HCT116 (cell line): ENCODE measurements at regions not wholly inside any gene's neighbourhood (a gene's known extent, or its start where the extent isn't known, plus 50 kb on each side); places are given as distances from the start of the nearest gene placed in this dataset.

Experiments
- ATAC-seq: fragments of 200-7000 bp; cut with Tn5 transposase; 2 replicates; pipeline ENCODE4 v1.9.1; 2020; ENCODE audit warnings: mild to moderate bottlenecking, moderate library complexity
- BruUV-seq: library from RNA; stranded (reverse); fragments of 400-500 nt; replicated peaks from 2 replicates; lab custom pipeline; 2021; lab: Mats Ljungman, UMichigan
- CTCF ChIA-PET: fragments of 300-600 bp; sonication (Branson Sonifier 250); formaldehyde crosslinking; loops from one replicate; lab custom pipeline; 2021; ENCODE audit warnings: antibody characterized with exemption; lab: Charles Lee
- POLR2A ChIA-PET: fragments of 300-600, 350-600 bp; sonication (Branson Sonifier 250); formaldehyde crosslinking; loops from one replicate; lab custom pipeline; 2021; ENCODE audit warnings: antibody characterized with exemption; lab: Charles Lee
- RAD21 ChIA-PET, 2 experiments: fragments of 300-600 bp; sonication (Branson Sonifier 250); formaldehyde crosslinking; loops; one replicate each; lab custom pipeline; 2023; ENCODE audit warnings: low total read pairs in 2 of 2; ENCODE audit not compliant: uncharacterized antibody in 2 of 2, unreplicated experiment in 2 of 2, low non-redundant PET in 1 of 2; lab: Charles Lee
- DNase-seq: peaks from one replicate; pipeline ENCODE4 v3.0.0-alpha.2; 2010; ENCODE audit warnings: low read depth, low spot score
- H2AFZ ChIP-seq: fragments of 200-600 bp; shearing (Covaris generic), sonication (generic); 2 replicates; pipeline ENCODE4 v1.6.1; 2017; ENCODE audit warnings: low read depth, mixed run types, mixed read lengths, antibody characterized with exemption, low read length; ENCODE audit not compliant: poor library complexity, severe bottlenecking
- H3K27ac ChIP-seq: 2 replicates; pipeline ENCODE4 v1.5.1; 2012; ENCODE audit warnings: low read depth, low read length
- H3K27me3 ChIP-seq: fragments of 200-600 bp; sonication (generic); 2 replicates; pipeline ENCODE4 v1.6.1; 2016; ENCODE audit warnings: mixed run types, low read length, mixed read lengths; ENCODE audit not compliant: insufficient read depth
- H3K36me3 ChIP-seq, 2 experiments: fragments of 200-500 bp in 1 of 2; fragments of 200-600 bp in 1 of 2; sonication (Bioruptor generic) in 1 of 2; sonication (generic) in 1 of 2; 2 replicates each; pipeline versions ENCODE4 v1.5.1 to v1.6.1; 2014 to 2016; ENCODE audit warnings: low read length in 2 of 2, inconsistent platforms in 1 of 2, mixed read lengths in 1 of 2, mixed run types in 1 of 2; ENCODE audit not compliant: insufficient read depth in 2 of 2, control insufficient read depth in 1 of 2
- H3K4me1 ChIP-seq, 2 experiments: fragments of 200-600 bp in 1 of 2; sonication (generic) in 1 of 2; 2 replicates each; pipeline versions ENCODE4 v1.5.1 to v1.6.1; 2012 to 2017; ENCODE audit warnings: low read length in 2 of 2, inconsistent platforms in 1 of 2, mild to moderate bottlenecking in 1 of 2, mixed read lengths in 1 of 2, mixed run types in 1 of 2, moderate library complexity in 1 of 2; ENCODE audit not compliant: insufficient read depth in 2 of 2, control insufficient read depth in 1 of 2
- H3K4me2 ChIP-seq: fragments of 200-600 bp; sonication (generic); 2 replicates; pipeline ENCODE4 v1.6.1; 2017; ENCODE audit warnings: mixed run types, low read length, mixed read lengths
- H3K4me3 ChIP-seq, 2 experiments: fragments of 200-600 bp in 1 of 2; sonication (generic) in 1 of 2; replicated peaks in 1 of 2; 2 replicates each; pipeline ENCODE4 v1.5.1; 2011 to 2016; ENCODE audit warnings: low read length in 2 of 2, control low read depth in 1 of 2, low read depth in 1 of 2, mild to moderate bottlenecking in 1 of 2, mixed read lengths in 1 of 2, mixed run types in 1 of 2
- H3K79me2 ChIP-seq: fragments of 200-600 bp; sonication (generic); 2 replicates; pipeline ENCODE4 v1.6.1; 2017; ENCODE audit warnings: mild to moderate bottlenecking, mixed run types, low read length, moderate library complexity, mixed read lengths; ENCODE audit not compliant: insufficient read depth
- H3K9ac ChIP-seq: fragments of 200-600 bp; sonication (generic); 2 replicates; pipeline ENCODE4 v1.6.1; 2016; ENCODE audit warnings: low read length, mixed read lengths
- H3K9me2 ChIP-seq: fragments of 200-600 bp; sonication (generic), shearing (Covaris generic); 2 replicates; pipeline ENCODE4 v1.6.1; 2017; ENCODE audit warnings: mixed run types, mild to moderate bottlenecking, moderate library complexity; ENCODE audit not compliant: insufficient read depth
- H3K9me3 ChIP-seq, 2 experiments: fragments of 200-500 bp in 1 of 2; fragments of 200-600 bp in 1 of 2; sonication (Bioruptor generic) in 1 of 2; sonication (generic) in 1 of 2; 2 replicates each; pipeline ENCODE4 v1.6.1; 2014 to 2017; ENCODE audit warnings: low read length in 2 of 2, mixed read lengths in 2 of 2, inconsistent platforms in 1 of 2, low read depth in 1 of 2, mild to moderate bottlenecking in 1 of 2, mixed run types in 1 of 2, moderate library complexity in 1 of 2; ENCODE audit not compliant: control insufficient read depth in 1 of 2, insufficient read depth in 1 of 2
- H4K20me1 ChIP-seq: fragments of 200-600 bp; sonication (generic), shearing (Covaris generic); 2 replicates; pipeline ENCODE4 v1.6.1; 2017; ENCODE audit warnings: mixed run types, mild to moderate bottlenecking, moderate library complexity; ENCODE audit not compliant: insufficient read depth
- CBX3 ChIP-seq: IDR thresholded peaks from 2 replicates; pipeline ENCODE4 v1.6.1; 2012; ENCODE audit warnings: low read depth
- CEBPB ChIP-seq: IDR thresholded peaks from 2 replicates; pipeline ENCODE4 v1.6.1; 2012; ENCODE audit warnings: low read depth
- EGR1 ChIP-seq: IDR thresholded peaks from 2 replicates; pipeline ENCODE4 v1.6.1; 2012; ENCODE audit warnings: low read depth
- ELF1 ChIP-seq: IDR thresholded peaks from 2 replicates; pipeline ENCODE4 v1.6.1; 2012; ENCODE audit warnings: low read depth, borderline replicate concordance
- EZH2phosphoT487 ChIP-seq: fragments of 200-600 bp; IDR thresholded peaks from 2 replicates; pipeline ENCODE4 v1.6.1; 2018; ENCODE audit warnings: antibody characterized with exemption, borderline replicate concordance
- FOSL1 ChIP-seq: IDR thresholded peaks from 2 replicates; pipeline ENCODE4 v1.6.1; 2012; ENCODE audit warnings: low read depth
- JUND ChIP-seq: IDR thresholded peaks from 2 replicates; pipeline ENCODE4 v1.6.1; 2012
- POLR2A ChIP-seq: IDR thresholded peaks from 2 replicates; pipeline ENCODE4 v1.7.0; 2011; ENCODE audit warnings: borderline replicate concordance; ENCODE audit not compliant: insufficient read depth, insufficient read length; ENCODE audit errors: extremely low read depth
- POLR2AphosphoS5 ChIP-seq: IDR thresholded peaks from 2 replicates; pipeline ENCODE4 v1.6.1; 2011; ENCODE audit warnings: mild to moderate bottlenecking, low read depth, low read length, moderate library complexity
- SIN3A ChIP-seq: IDR thresholded peaks from 2 replicates; pipeline ENCODE4 v1.6.1; 2012; ENCODE audit warnings: low read depth
- SRF ChIP-seq: IDR thresholded peaks from 2 replicates; pipeline ENCODE4 v1.6.1; 2012; ENCODE audit warnings: low read depth
- TCF7L2 ChIP-seq: IDR thresholded peaks from 2 replicates; pipeline ENCODE4 v1.7.0; 2011; ENCODE audit warnings: borderline replicate concordance, inconsistent platforms; ENCODE audit not compliant: insufficient read depth, insufficient read length; ENCODE audit errors: extremely low read depth
- ZFX ChIP-seq: fragments of 450-650 bp; IDR thresholded peaks from 2 replicates; pipeline ENCODE4 v1.6.1; 2017
- intact Hi-C: fragments of 100-400 bp; cut with micrococcal nuclease; formaldehyde crosslinking; loops from 2 replicates; pipeline ENCODE4 v1.10.0; 2022
- TF ChIP-seq, protein P1 (sequence below): IDR thresholded peaks from 2 replicates; pipeline ENCODE4 v1.6.1; 2012
- TF ChIP-seq, protein P2 (sequence below): IDR thresholded peaks from 2 replicates; pipeline ENCODE4 v1.6.1; 2011; ENCODE audit warnings: mild to moderate bottlenecking, low read length, moderate library complexity; ENCODE audit not compliant: insufficient replicate concordance; ENCODE audit errors: extremely low read depth
- TF ChIP-seq, protein P3 (sequence below), 3 experiments: fragments of 200-600 bp in 1 of 3; sonication (generic) in 1 of 3; IDR thresholded peaks in 2 of 3; conservative IDR thresholded peaks in 1 of 3; 2 replicates each; pipeline ENCODE4 v1.5.1; 2012 to 2017; ENCODE audit warnings: low read depth in 2 of 3, low read length in 2 of 3, antibody characterized with exemption in 1 of 3, borderline replicate concordance in 1 of 3, control low read depth in 1 of 3, mild to moderate bottlenecking in 1 of 3, mixed read lengths in 1 of 3, mixed run types in 1 of 3, moderate library complexity in 1 of 3; ENCODE audit not compliant: insufficient read depth in 1 of 3
- TF ChIP-seq, protein P4 (sequence below): IDR thresholded peaks from 2 replicates; pipeline ENCODE4 v1.6.1; 2012; ENCODE audit warnings: low read depth
- TF ChIP-seq, protein P5 (sequence below): IDR thresholded peaks from 2 replicates; pipeline ENCODE4 v1.6.1; 2012

DNA sequence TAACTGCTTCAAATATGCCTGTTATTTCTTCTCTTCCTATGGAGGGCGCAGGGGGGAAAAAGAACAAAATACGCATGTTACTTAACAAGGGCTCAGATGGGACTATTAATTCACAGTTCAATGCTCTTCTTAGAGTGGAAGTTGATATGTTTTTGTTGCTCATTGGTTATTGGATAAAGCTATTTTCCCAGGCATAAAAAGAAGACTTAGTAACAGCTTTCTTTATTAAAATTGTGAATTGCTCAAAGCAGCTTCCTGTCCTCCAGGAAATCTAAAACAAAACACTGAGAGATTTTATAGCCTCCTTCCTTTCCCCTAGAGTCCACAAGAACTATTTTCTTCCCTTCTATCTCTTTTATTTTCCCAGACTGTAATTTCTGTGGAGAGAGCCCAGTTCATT is 180.8 kb downstream of the SH3BP4 start:
- H3K27ac ChIP-seq = no peak overlapping the region
- ATAC-seq = no peak
- no peaks in the 10 kb centered on the region for H3K36me3 ChIP-seq
- H3K9ac ChIP-seq = no peak overlapping the region
- CTCF ChIA-PET = interaction anchor here (1.5 to 1.6 kb wide), 4 partner anchors 12 to 613 kb away, joined by 4 to 5 read pairs (median 4); no protein-coding TSS in a partner anchor
- TF ChIP-seq TCF7L2 (no peak), POLR2A (no peak), ELF1 (no peak), CBX3 (no peak), CEBPB (no peak), FOSL1 (no peak), JUND (no peak), EGR1 (no peak), SRF (no peak), POLR2AphosphoS5 (no peak), EZH2phosphoT487 (no peak), SIN3A (no peak), ZFX (no peak)
- TF ChIP-seq, protein P1, sequence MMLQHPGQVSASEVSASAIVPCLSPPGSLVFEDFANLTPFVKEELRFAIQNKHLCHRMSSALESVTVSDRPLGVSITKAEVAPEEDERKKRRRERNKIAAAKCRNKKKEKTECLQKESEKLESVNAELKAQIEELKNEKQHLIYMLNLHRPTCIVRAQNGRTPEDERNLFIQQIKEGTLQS = no peak
- TF ChIP-seq, protein P2, sequence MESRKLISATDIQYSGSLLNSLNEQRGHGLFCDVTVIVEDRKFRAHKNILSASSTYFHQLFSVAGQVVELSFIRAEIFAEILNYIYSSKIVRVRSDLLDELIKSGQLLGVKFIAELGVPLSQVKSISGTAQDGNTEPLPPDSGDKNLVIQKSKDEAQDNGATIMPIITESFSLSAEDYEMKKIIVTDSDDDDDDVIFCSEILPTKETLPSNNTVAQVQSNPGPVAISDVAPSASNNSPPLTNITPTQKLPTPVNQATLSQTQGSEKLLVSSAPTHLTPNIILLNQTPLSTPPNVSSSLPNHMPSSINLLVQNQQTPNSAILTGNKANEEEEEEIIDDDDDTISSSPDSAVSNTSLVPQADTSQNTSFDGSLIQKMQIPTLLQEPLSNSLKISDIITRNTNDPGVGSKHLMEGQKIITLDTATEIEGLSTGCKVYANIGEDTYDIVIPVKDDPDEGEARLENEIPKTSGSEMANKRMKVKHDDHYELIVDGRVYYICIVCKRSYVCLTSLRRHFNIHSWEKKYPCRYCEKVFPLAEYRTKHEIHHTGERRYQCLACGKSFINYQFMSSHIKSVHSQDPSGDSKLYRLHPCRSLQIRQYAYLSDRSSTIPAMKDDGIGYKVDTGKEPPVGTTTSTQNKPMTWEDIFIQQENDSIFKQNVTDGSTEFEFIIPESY = no peak
- TF ChIP-seq, protein P3, sequence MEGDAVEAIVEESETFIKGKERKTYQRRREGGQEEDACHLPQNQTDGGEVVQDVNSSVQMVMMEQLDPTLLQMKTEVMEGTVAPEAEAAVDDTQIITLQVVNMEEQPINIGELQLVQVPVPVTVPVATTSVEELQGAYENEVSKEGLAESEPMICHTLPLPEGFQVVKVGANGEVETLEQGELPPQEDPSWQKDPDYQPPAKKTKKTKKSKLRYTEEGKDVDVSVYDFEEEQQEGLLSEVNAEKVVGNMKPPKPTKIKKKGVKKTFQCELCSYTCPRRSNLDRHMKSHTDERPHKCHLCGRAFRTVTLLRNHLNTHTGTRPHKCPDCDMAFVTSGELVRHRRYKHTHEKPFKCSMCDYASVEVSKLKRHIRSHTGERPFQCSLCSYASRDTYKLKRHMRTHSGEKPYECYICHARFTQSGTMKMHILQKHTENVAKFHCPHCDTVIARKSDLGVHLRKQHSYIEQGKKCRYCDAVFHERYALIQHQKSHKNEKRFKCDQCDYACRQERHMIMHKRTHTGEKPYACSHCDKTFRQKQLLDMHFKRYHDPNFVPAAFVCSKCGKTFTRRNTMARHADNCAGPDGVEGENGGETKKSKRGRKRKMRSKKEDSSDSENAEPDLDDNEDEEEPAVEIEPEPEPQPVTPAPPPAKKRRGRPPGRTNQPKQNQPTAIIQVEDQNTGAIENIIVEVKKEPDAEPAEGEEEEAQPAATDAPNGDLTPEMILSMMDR (IDR thresholded peaks at IDR 0.05 in 2 of 3, conservative IDR thresholded peaks at IDR 0.05 in 1 of 3; ENCODE audit: borderline replicate concordance in 1 of 3, insufficient read depth in 1 of 3, low read depth in 2 of 3, low read length in 2 of 3) = no peak
- TF ChIP-seq, protein P4, sequence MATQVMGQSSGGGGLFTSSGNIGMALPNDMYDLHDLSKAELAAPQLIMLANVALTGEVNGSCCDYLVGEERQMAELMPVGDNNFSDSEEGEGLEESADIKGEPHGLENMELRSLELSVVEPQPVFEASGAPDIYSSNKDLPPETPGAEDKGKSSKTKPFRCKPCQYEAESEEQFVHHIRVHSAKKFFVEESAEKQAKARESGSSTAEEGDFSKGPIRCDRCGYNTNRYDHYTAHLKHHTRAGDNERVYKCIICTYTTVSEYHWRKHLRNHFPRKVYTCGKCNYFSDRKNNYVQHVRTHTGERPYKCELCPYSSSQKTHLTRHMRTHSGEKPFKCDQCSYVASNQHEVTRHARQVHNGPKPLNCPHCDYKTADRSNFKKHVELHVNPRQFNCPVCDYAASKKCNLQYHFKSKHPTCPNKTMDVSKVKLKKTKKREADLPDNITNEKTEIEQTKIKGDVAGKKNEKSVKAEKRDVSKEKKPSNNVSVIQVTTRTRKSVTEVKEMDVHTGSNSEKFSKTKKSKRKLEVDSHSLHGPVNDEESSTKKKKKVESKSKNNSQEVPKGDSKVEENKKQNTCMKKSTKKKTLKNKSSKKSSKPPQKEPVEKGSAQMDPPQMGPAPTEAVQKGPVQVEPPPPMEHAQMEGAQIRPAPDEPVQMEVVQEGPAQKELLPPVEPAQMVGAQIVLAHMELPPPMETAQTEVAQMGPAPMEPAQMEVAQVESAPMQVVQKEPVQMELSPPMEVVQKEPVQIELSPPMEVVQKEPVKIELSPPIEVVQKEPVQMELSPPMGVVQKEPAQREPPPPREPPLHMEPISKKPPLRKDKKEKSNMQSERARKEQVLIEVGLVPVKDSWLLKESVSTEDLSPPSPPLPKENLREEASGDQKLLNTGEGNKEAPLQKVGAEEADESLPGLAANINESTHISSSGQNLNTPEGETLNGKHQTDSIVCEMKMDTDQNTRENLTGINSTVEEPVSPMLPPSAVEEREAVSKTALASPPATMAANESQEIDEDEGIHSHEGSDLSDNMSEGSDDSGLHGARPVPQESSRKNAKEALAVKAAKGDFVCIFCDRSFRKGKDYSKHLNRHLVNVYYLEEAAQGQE = no peak
- TF ChIP-seq, protein P5, sequence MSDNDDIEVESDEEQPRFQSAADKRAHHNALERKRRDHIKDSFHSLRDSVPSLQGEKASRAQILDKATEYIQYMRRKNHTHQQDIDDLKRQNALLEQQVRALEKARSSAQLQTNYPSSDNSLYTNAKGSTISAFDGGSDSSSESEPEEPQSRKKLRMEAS = no peak
- BruUV-seq = no TSS peak
- no peak for DNase-seq
- POLR2A ChIA-PET = no interaction called here
- RAD21 ChIA-PET = no interaction called here
- H3K9me3 ChIP-seq = no peaks in the 10 kb centered on the region
- intact Hi-C loops = no loop called here
- H3K4me3 ChIP-seq = no peak overlapping the region
- H2AFZ ChIP-seq = no peak overlapping the region
- H3K27me3 ChIP-seq = no peaks in the 10 kb centered on the region
- no peaks in the 10 kb centered on the region for H3K9me2 ChIP-seq
- H3K79me2 ChIP-seq = no peaks in the 10 kb centered on the region
- H4K20me1 ChIP-seq = no peaks in the 10 kb centered on the region
- no peaks in the 10 kb centered on the region for H3K4me1 ChIP-seq
- H3K4me2 ChIP-seq = no peak overlapping the region
